ENCODE measurements at regions not wholly inside any gene's neighbourhood (a gene's known extent, or its start where the extent isn't known, plus 50 kb on each side); places are given as distances from the start of the nearest gene placed in this dataset.

DNA sequence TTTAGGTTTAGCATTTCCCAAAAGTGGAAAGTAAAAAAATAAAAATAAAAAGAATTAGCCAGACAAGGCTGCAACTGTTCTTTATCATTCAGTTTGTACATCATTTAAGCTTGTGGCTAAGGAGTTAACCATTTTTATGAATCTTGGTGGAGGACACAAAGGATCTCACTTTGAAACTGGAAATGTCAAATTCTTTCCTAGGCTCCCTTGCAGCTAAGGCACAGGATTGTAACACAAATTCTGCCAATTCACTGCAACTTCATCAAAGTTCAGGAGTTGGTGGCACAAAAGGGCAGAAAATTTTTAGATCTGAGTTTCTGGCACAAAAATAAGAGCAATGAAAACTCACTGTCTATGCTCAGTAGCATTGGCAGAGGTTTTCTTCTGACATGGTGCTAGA is 211.2 kb upstream of the SYT10 start:
- Mint-ChIP-seq H3K27ac (no peak overlapping the region), H3K36me3 (ENCODE audit: low read depth) (peaks cover 69% of the 10 kb centered on the region), H3K9me3 (peaks cover 67% of the 10 kb centered on the region), H3K4me3 (no peak overlapping the region), H3K4me1 (peaks cover 2% of the 10 kb centered on the region; the same call in 2 of the 3 replicates), H3K27me3 (ENCODE audit: insufficient read depth, low read depth, poor library complexity) (peaks cover 3% of the 10 kb centered on the region)
- Histone ChIP-seq H3K4me2 (no peak overlapping the region), H3K9me2 (ENCODE audit: insufficient read depth) (no peaks in the 10 kb centered on the region), H3K27me3 (ENCODE audit: insufficient read depth) (no peaks in the 10 kb centered on the region), H3F3A (replicated peaks; ENCODE audit: low read depth) (no peaks in the 10 kb centered on the region), H3K36me3 (ENCODE audit: insufficient read depth) (peaks cover 5% of the 10 kb centered on the region; the same call in 1 of the 2 replicates), H3K4me3 (no peak overlapping the region), H3K27ac (ENCODE audit: low read depth) (peak overlapping the region; percentile 88), H3K4me1 (ENCODE audit: insufficient read depth) (peaks cover 9% of the 10 kb centered on the region; the same call in 1 of the 2 replicates), H3K79me2 (replicated peaks; ENCODE audit: insufficient read depth) (no peaks in the 10 kb centered on the region), H4K20me1 (replicated peaks; ENCODE audit: insufficient read depth) (no peaks in the 10 kb centered on the region), H2AFZ (no peak overlapping the region)
- DNase-seq (ENCODE audit: low spot score) (peak; percentile 27), ATAC-seq (no peak)
- no peak for TF ChIP-seq JUNB (IDR thresholded peaks at IDR 0.05; ENCODE audit: unreplicated experiment)
- TF ChIP-seq NANOG (IDR thresholded peaks at IDR 0.05; ENCODE audit: borderline replicate concordance), result no peak
- TF ChIP-seq ZNF114 (CRISPR knock-in tag; IDR thresholded peaks at IDR 0.05), result no peak
- TF ChIP-seq, protein P1, sequence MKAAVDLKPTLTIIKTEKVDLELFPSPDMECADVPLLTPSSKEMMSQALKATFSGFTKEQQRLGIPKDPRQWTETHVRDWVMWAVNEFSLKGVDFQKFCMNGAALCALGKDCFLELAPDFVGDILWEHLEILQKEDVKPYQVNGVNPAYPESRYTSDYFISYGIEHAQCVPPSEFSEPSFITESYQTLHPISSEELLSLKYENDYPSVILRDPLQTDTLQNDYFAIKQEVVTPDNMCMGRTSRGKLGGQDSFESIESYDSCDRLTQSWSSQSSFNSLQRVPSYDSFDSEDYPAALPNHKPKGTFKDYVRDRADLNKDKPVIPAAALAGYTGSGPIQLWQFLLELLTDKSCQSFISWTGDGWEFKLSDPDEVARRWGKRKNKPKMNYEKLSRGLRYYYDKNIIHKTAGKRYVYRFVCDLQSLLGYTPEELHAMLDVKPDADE (IDR thresholded peaks at IDR 0.05), result no peak
- TF ChIP-seq EZH2 (IDR thresholded peaks at IDR 0.05; ENCODE audit: low read depth, unreplicated experiment), result no peak

DNA sequence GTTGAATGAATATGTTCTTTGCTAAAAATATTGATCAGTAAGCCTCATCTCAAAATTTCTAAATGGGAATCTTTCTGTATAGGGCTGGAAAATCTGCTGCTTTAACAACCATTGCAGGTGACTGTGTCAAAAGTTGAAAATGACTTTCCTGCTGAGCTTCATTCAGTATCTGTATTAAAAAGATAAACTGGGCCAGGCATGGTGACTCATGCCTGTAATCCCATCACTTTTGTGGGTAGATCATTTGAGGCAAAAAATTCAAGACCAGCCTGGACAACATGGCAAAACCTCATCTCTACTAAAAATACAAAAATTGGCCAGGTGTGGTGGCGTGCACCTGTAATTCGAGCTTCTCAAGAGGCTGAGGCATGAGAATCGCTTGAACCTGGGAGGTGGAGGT is 213.7 kb upstream of the SYT10 start:
- Histone ChIP-seq H3K4me3 (no peak overlapping the region), H4K20me1 (replicated peaks; ENCODE audit: insufficient read depth) (no peaks in the 10 kb centered on the region), H3K27me3 (ENCODE audit: insufficient read depth) (no peaks in the 10 kb centered on the region), H3K36me3 (ENCODE audit: insufficient read depth) (peaks cover 5% of the 10 kb centered on the region; the same call in 1 of the 2 replicates), H3K9me2 (ENCODE audit: insufficient read depth) (no peaks in the 10 kb centered on the region), H2AFZ (no peak overlapping the region), H3K27ac (ENCODE audit: low read depth) (no peak overlapping the region), H3K79me2 (replicated peaks; ENCODE audit: insufficient read depth) (no peaks in the 10 kb centered on the region), H3K4me2 (no peak overlapping the region), H3F3A (replicated peaks; ENCODE audit: low read depth) (no peaks in the 10 kb centered on the region), H3K4me1 (ENCODE audit: insufficient read depth) (peaks cover 13% of the 10 kb centered on the region; the same call in 1 of the 2 replicates)
- Mint-ChIP-seq H3K4me1 (peaks cover 13% of the 10 kb centered on the region), H3K27ac (no peak overlapping the region), H3K4me3 (no peak overlapping the region), H3K36me3 (ENCODE audit: low read depth) (peaks cover 56% of the 10 kb centered on the region), H3K9me3 (peaks cover 64% of the 10 kb centered on the region), H3K27me3 (ENCODE audit: insufficient read depth, low read depth, poor library complexity) (peaks cover 2% of the 10 kb centered on the region)
- ATAC-seq (no peak), DNase-seq (ENCODE audit: low spot score) (no peak)
- TF ChIP-seq ZNF331 (CRISPR knock-in tag; IDR thresholded peaks at IDR 0.05; ENCODE audit: low read depth) (no peak), NANOG (IDR thresholded peaks at IDR 0.05; ENCODE audit: borderline replicate concordance) (no peak), EZH2 (IDR thresholded peaks at IDR 0.05; ENCODE audit: low read depth, unreplicated experiment) (no peak)
- TF ChIP-seq, protein P1 (IDR thresholded peaks at IDR 0.05), result no peak
- TF ChIP-seq, protein P2, sequence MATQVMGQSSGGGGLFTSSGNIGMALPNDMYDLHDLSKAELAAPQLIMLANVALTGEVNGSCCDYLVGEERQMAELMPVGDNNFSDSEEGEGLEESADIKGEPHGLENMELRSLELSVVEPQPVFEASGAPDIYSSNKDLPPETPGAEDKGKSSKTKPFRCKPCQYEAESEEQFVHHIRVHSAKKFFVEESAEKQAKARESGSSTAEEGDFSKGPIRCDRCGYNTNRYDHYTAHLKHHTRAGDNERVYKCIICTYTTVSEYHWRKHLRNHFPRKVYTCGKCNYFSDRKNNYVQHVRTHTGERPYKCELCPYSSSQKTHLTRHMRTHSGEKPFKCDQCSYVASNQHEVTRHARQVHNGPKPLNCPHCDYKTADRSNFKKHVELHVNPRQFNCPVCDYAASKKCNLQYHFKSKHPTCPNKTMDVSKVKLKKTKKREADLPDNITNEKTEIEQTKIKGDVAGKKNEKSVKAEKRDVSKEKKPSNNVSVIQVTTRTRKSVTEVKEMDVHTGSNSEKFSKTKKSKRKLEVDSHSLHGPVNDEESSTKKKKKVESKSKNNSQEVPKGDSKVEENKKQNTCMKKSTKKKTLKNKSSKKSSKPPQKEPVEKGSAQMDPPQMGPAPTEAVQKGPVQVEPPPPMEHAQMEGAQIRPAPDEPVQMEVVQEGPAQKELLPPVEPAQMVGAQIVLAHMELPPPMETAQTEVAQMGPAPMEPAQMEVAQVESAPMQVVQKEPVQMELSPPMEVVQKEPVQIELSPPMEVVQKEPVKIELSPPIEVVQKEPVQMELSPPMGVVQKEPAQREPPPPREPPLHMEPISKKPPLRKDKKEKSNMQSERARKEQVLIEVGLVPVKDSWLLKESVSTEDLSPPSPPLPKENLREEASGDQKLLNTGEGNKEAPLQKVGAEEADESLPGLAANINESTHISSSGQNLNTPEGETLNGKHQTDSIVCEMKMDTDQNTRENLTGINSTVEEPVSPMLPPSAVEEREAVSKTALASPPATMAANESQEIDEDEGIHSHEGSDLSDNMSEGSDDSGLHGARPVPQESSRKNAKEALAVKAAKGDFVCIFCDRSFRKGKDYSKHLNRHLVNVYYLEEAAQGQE (IDR thresholded peaks at IDR 0.05; ENCODE audit: unreplicated experiment), result no peak
- TF ChIP-seq, protein P3, sequence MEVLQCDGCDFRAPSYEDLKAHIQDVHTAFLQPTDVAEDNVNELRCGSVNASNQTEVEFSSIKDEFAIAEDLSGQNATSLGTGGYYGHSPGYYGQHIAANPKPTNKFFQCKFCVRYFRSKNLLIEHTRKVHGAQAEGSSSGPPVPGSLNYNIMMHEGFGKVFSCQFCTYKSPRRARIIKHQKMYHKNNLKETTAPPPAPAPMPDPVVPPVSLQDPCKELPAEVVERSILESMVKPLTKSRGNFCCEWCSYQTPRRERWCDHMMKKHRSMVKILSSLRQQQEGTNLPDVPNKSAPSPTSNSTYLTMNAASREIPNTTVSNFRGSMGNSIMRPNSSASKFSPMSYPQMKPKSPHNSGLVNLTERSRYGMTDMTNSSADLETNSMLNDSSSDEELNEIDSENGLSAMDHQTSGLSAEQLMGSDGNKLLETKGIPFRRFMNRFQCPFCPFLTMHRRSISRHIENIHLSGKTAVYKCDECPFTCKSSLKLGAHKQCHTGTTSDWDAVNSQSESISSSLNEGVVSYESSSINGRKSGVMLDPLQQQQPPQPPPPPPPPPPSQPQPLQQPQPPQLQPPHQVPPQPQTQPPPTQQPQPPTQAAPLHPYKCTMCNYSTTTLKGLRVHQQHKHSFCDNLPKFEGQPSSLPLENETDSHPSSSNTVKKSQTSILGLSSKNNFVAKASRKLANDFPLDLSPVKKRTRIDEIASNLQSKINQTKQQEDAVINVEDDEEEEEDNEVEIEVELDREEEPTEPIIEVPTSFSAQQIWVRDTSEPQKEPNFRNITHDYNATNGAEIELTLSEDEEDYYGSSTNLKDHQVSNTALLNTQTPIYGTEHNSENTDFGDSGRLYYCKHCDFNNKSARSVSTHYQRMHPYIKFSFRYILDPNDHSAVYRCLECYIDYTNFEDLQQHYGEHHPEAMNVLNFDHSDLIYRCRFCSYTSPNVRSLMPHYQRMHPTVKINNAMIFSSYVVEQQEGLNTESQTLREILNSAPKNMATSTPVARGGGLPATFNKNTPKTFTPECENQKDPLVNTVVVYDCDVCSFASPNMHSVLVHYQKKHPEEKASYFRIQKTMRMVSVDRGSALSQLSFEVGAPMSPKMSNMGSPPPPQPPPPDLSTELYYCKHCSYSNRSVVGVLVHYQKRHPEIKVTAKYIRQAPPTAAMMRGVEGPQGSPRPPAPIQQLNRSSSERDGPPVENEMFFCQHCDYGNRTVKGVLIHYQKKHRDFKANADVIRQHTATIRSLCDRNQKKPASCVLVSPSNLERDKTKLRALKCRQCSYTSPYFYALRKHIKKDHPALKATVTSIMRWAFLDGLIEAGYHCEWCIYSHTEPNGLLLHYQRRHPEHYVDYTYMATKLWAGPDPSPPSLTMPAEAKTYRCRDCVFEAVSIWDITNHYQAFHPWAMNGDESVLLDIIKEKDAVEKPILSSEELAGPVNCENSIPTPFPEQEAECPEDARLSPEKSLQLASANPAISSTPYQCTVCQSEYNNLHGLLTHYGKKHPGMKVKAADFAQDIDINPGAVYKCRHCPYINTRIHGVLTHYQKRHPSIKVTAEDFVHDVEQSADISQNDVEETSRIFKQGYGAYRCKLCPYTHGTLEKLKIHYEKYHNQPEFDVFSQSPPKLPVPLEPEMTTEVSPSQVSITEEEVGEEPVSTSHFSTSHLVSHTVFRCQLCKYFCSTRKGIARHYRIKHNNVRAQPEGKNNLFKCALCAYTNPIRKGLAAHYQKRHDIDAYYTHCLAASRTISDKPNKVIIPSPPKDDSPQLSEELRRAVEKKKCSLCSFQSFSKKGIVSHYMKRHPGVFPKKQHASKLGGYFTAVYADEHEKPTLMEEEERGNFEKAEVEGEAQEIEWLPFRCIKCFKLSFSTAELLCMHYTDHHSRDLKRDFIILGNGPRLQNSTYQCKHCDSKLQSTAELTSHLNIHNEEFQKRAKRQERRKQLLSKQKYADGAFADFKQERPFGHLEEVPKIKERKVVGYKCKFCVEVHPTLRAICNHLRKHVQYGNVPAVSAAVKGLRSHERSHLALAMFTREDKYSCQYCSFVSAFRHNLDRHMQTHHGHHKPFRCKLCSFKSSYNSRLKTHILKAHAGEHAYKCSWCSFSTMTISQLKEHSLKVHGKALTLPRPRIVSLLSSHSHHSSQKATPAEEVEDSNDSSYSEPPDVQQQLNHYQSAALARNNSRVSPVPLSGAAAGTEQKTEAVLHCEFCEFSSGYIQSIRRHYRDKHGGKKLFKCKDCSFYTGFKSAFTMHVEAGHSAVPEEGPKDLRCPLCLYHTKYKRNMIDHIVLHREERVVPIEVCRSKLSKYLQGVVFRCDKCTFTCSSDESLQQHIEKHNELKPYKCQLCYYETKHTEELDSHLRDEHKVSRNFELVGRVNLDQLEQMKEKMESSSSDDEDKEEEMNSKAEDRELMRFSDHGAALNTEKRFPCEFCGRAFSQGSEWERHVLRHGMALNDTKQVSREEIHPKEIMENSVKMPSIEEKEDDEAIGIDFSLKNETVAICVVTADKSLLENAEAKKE (CRISPR knock-in tag; IDR thresholded peaks at IDR 0.05), result no peak
